ENCODE measurements at regions not wholly inside any gene's neighbourhood (a gene's known extent, or its start where the extent isn't known, plus 50 kb on each side); places are given as distances from the start of the nearest gene placed in this dataset.

DNA sequence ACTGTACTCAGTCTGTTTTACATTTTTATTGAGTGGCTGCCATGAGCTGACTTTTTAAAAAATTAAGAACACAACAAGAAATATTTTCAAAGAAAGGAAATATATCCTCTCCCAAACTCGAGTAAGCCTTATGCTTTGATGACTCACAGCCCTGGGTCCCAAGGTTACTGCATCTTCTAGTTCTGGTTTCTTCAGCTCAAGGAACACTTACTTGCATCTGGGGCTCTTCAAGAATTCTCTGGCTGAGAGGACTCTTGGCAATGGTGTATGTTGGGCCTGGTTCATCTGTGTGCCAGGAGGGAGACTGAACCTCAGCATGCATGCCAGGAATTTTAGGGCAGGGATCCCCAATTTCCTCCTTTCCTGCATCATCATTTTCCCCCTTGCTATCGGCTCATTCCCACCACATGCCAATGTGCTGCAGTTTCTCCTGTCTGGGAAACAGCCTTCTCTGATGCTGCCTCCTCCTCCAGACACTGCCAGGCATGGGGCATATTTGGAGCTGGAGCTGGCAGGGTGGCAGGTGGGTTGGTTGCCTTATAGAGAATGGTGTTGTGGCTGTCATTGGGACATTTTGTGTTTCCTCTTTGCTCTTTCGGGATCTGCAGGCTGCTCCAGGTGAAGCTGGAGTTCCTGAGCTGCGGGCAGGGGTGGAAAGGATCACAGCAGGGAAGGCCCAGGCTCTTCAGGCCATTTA is 192.2 kb upstream of the HS6ST1 start (continued):
- TF ChIP-seq, protein P1, sequence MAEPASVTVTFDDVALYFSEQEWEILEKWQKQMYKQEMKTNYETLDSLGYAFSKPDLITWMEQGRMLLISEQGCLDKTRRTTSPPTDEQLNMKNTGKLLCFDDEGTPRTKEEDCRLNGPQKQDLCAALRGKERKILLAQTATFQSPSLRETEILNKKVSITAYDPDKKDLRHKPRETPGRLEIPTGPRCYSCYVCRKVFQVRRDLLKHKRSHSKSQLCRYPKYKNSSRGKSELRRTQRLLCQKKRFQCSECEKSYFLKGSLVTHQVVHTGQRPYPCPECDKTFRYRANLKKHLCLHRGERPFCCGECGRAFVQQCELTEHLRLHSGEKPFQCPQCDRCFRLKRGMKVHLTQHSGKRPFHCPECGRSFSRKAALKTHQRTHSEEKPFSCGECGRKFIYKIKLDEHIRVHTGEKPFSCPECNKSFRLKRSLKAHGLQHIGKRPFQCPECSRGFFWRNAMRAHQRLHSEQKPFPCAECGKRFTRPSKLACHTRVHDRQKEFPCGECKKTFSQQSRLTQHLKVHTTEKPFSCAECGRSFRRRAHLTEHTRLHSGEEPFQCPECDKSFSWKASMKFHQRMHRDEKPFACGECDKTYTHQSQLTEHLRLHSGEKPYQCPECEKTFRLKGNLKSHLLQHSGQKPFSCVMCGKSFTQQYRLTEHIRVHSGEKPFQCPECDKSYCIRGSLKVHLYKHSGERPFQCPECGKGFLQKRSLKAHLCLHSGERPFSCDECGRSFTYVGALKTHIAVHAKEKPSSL (CRISPR knock-in tag; conservative IDR thresholded peaks at IDR 0.05), result no peak
- TF ChIP-seq GABPB1 (CRISPR knock-in tag; IDR thresholded peaks at IDR 0.05) (no peak), ETV6 (CRISPR knock-in tag; IDR thresholded peaks at IDR 0.05) (no peak)
- TF ChIP-seq, protein P2, sequence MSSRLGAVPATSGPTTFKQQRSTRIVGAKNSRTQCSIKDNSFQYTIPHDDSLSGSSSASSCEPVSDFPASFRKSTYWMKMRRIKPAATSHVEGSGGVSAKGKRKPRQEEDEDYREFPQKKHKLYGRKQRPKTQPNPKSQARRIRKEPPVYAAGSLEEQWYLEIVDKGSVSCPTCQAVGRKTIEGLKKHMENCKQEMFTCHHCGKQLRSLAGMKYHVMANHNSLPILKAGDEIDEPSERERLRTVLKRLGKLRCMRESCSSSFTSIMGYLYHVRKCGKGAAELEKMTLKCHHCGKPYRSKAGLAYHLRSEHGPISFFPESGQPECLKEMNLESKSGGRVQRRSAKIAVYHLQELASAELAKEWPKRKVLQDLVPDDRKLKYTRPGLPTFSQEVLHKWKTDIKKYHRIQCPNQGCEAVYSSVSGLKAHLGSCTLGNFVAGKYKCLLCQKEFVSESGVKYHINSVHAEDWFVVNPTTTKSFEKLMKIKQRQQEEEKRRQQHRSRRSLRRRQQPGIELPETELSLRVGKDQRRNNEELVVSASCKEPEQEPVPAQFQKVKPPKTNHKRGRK (CRISPR knock-in tag; IDR thresholded peaks at IDR 0.05; ENCODE audit: borderline replicate concordance), result no peak
- TF ChIP-seq, protein P3, sequence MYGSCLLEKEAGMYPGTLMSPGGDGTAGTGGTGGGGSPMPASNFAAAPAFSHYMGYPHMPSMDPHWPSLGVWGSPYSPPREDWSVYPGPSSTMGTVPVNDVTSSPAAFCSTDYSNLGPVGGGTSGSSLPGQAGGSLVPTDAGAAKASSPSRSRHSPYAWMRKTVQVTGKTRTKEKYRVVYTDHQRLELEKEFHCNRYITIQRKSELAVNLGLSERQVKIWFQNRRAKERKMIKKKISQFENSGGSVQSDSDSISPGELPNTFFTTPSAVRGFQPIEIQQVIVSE (CRISPR knock-in tag; IDR thresholded peaks at IDR 0.05; ENCODE audit: borderline replicate concordance), result no peak
- TF ChIP-seq, protein P4, sequence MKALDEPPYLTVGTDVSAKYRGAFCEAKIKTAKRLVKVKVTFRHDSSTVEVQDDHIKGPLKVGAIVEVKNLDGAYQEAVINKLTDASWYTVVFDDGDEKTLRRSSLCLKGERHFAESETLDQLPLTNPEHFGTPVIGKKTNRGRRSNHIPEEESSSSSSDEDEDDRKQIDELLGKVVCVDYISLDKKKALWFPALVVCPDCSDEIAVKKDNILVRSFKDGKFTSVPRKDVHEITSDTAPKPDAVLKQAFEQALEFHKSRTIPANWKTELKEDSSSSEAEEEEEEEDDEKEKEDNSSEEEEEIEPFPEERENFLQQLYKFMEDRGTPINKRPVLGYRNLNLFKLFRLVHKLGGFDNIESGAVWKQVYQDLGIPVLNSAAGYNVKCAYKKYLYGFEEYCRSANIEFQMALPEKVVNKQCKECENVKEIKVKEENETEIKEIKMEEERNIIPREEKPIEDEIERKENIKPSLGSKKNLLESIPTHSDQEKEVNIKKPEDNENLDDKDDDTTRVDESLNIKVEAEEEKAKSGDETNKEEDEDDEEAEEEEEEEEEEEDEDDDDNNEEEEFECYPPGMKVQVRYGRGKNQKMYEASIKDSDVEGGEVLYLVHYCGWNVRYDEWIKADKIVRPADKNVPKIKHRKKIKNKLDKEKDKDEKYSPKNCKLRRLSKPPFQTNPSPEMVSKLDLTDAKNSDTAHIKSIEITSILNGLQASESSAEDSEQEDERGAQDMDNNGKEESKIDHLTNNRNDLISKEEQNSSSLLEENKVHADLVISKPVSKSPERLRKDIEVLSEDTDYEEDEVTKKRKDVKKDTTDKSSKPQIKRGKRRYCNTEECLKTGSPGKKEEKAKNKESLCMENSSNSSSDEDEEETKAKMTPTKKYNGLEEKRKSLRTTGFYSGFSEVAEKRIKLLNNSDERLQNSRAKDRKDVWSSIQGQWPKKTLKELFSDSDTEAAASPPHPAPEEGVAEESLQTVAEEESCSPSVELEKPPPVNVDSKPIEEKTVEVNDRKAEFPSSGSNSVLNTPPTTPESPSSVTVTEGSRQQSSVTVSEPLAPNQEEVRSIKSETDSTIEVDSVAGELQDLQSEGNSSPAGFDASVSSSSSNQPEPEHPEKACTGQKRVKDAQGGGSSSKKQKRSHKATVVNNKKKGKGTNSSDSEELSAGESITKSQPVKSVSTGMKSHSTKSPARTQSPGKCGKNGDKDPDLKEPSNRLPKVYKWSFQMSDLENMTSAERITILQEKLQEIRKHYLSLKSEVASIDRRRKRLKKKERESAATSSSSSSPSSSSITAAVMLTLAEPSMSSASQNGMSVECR (CRISPR knock-in tag; IDR thresholded peaks at IDR 0.05; ENCODE audit: borderline replicate concordance), result no peak

DNA sequence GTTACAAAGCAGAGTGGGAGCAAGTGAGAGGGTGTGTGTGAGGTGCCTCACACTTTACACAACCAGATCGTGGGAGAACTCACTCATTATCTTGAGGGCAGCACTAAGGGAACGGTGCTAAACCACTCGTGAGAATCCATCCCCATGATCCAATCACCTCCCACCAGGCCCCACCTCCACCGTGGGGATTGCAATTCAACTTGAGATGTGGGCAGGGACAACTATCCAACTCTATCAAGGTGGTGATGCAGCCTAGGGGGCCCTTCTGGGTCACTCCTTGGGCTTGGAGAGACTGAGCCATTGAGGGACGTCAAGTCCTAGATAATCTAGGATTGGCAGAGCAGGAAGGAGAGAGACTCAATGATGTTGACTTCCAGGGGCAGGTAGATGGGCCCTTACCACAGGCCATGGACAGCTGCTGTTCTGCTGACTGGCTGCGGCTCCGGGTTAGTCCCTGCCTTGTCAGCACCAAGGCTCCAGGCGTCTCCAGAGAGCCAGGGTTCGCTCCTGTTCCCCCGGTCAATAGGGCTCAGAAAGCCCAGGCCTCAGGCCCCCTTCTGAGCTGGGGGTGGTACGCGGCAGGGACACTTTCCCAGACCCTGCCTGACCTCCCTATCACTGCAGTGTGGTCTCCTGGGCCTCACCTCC is 193.2 kb upstream of the HS6ST1 start:
- POLR2A ChIA-PET, result interaction anchor here (0.6 kb wide), 1 partner anchor 30 kb away, joined by 3 read pairs; no protein-coding TSS in a partner anchor
- Mint-ChIP-seq H3K36me3 (no peaks in the 10 kb centered on the region), H3K4me1 (peaks cover 4% of the 10 kb centered on the region), H3K4me3 (no peak overlapping the region), H3K27me3 (ENCODE audit: low read depth) (no peaks in the 10 kb centered on the region), H3K9me3 (no peaks in the 10 kb centered on the region), H3K27ac (no peak overlapping the region)
- CTCF ChIA-PET, result no interaction called here
- ATAC-seq, result no peak
- no peak for DNase-seq (ENCODE audit: low spot score)
- TF ChIP-seq MYBL2 (CRISPR knock-in tag; IDR thresholded peaks at IDR 0.05) (no peak), ESRRA (CRISPR knock-in tag; IDR thresholded peaks at IDR 0.05; ENCODE audit: borderline replicate concordance) (no peak), ZBTB21 (CRISPR knock-in tag; IDR thresholded peaks at IDR 0.05; ENCODE audit: borderline replicate concordance) (no peak), ATF1 (CRISPR knock-in tag; IDR thresholded peaks at IDR 0.05) (no peak)
- TF ChIP-seq, protein P5, sequence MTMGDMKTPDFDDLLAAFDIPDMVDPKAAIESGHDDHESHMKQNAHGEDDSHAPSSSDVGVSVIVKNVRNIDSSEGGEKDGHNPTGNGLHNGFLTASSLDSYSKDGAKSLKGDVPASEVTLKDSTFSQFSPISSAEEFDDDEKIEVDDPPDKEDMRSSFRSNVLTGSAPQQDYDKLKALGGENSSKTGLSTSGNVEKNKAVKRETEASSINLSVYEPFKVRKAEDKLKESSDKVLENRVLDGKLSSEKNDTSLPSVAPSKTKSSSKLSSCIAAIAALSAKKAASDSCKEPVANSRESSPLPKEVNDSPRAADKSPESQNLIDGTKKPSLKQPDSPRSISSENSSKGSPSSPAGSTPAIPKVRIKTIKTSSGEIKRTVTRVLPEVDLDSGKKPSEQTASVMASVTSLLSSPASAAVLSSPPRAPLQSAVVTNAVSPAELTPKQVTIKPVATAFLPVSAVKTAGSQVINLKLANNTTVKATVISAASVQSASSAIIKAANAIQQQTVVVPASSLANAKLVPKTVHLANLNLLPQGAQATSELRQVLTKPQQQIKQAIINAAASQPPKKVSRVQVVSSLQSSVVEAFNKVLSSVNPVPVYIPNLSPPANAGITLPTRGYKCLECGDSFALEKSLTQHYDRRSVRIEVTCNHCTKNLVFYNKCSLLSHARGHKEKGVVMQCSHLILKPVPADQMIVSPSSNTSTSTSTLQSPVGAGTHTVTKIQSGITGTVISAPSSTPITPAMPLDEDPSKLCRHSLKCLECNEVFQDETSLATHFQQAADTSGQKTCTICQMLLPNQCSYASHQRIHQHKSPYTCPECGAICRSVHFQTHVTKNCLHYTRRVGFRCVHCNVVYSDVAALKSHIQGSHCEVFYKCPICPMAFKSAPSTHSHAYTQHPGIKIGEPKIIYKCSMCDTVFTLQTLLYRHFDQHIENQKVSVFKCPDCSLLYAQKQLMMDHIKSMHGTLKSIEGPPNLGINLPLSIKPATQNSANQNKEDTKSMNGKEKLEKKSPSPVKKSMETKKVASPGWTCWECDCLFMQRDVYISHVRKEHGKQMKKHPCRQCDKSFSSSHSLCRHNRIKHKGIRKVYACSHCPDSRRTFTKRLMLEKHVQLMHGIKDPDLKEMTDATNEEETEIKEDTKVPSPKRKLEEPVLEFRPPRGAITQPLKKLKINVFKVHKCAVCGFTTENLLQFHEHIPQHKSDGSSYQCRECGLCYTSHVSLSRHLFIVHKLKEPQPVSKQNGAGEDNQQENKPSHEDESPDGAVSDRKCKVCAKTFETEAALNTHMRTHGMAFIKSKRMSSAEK (CRISPR knock-in tag; IDR thresholded peaks at IDR 0.05; ENCODE audit: borderline replicate concordance), result no peak
- TF ChIP-seq, protein P6, sequence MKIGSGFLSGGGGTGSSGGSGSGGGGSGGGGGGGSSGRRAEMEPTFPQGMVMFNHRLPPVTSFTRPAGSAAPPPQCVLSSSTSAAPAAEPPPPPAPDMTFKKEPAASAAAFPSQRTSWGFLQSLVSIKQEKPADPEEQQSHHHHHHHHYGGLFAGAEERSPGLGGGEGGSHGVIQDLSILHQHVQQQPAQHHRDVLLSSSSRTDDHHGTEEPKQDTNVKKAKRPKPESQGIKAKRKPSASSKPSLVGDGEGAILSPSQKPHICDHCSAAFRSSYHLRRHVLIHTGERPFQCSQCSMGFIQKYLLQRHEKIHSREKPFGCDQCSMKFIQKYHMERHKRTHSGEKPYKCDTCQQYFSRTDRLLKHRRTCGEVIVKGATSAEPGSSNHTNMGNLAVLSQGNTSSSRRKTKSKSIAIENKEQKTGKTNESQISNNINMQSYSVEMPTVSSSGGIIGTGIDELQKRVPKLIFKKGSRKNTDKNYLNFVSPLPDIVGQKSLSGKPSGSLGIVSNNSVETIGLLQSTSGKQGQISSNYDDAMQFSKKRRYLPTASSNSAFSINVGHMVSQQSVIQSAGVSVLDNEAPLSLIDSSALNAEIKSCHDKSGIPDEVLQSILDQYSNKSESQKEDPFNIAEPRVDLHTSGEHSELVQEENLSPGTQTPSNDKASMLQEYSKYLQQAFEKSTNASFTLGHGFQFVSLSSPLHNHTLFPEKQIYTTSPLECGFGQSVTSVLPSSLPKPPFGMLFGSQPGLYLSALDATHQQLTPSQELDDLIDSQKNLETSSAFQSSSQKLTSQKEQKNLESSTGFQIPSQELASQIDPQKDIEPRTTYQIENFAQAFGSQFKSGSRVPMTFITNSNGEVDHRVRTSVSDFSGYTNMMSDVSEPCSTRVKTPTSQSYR (CRISPR knock-in tag; IDR thresholded peaks at IDR 0.05), result no peak
